ENCODE measurements at regions not wholly inside any gene's neighbourhood (a gene's known extent, or its start where the extent isn't known, plus 50 kb on each side); places are given as distances from the start of the nearest gene placed in this dataset.
"Not testable (repeated sequence)": the region's sequence is repeated elsewhere in the genome, so short reads cannot be mapped to it uniquely, and the experiment has no call there.

DNA sequence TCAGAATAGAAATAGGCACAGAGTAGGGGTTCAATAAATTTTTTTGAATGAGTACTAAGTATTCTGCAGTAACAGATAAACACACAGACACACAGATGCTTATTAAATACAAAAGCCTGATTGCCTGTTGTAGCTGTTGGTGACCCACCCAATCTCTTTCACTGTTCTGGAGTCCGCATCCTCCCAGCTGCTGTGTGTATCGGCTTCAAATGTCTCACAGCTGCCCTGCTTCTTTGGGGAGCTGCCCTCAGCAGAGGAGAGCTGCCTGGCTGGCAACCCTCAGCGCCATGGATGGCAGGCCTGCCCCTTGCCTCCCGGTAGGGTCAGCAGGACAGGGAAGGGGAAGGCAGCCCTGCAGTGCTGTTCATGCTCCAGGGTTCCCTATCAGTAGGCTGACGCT, 50.5 kb upstream of the PRNP start:
- no peak for DNase-seq

DNA sequence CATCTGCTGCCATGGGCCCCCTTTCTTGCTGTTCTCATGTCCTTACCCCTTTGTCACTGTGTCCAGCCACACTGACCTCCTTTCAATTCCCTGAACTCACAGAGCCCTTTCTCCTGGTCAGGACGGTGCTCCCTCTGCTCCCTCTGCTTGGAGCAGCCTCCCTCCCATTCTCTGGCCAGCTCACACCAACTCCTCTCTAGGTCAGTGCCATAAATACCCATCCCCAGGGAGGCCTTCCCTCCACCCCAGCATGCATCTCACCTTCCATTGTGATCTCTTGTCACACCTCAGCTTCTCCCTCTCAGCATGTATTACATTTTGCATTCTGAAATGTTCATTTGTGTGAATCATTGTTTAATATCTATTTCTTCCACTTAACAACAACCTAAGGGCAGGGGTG, 50.9 kb upstream of the PRNP start:
- DNase-seq = no peak

DNA sequence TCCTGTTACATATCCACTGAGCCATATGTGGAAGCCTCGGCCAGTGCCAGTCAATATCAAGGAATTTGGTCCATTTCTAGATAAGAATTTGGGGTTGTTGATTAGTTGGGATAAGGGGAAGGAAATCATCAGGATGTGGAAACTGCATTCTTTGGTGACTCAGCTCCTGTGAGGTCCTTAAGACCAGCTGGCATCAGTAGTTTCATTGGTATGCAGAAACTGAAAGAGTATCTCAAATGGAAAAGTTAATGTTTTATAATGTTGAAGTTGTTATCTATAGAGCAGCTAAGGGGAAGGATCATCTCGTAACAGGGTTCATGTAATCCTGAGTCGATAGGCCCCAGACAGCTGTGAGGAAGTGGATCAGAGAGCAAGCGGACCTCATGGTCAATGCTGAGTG, 52.5 kb upstream of the PRNP start:
- no peak for DNase-seq

DNA sequence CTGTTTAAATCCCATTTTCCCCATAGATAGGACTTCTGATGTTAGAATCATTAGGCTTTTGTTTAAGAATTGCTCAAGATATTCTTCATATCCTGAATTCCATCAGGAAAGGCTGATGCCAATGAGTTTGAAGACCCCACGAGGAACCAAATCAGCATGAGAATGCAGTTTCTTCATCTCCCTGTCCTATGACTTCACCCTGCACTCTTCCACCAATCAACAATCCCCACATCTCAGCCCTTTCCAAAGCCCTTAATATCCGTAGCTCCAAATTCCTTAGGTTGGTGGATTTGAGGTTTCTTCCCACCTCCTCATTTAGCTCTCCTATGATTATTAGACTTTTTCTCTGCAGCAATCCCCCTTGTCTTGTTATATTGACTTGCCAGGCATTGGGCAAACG, 52.9 kb upstream of the PRNP start:
- no peak for DNase-seq

DNA sequence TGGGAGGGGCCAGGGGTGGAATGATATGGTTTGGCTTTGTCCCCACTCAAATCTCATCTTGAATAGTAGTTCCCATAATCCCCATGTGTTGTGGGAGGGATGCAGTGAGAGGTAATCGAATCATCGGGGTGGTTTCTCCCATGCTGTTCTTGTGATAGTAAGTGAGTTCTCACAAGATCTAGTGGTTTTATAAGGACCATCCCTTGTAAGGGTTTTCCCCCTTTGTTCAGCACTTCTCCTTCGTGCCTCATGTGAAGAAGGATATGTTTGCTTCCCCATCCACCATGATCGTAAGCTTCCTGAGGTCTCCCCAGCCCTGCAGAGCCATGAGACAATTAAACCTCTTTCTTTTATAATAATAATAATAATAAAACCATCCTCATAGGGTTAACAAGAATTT, 53.4 kb upstream of the PRNP start:
- no peak for DNase-seq

DNA sequence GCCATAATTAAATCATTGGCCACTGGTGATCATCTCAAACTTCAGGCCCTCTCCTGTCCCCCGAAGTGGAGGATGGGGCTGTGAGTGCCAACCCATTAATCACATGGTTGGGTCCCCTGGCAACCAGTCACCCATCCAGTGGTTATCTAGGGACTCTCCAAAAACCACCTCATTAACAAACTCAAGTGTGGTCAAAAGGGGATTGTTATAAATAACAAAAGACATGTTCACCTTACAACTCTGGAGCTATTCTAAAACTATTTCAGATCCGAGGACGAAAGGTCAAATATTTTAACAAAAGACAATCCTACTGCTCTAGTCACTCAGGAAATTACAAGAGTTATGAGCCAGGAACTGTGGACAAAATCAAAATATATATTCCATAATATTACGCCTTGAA, 60.0 kb upstream of the PRNP start:
- no peak for DNase-seq

DNA sequence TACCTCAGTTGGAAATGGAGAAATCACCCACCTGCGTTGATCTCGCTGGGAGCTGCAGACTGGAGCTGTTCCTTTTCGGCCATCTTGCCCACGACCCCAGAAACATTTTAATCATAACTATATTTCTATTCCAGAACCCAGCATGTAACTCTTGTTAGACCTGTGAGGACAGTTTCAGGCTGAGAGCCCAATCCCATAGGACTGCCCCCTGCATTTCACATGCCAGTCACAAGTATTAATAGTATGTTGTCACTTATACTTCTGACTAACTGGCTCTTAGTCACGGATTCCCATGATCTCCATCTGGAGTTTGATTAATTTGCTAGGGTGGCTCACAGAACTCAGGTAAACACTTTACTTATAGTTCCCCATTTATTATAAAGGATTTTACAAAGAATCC, 60.6 kb upstream of the PRNP start:
- no peak for DNase-seq

DNA sequence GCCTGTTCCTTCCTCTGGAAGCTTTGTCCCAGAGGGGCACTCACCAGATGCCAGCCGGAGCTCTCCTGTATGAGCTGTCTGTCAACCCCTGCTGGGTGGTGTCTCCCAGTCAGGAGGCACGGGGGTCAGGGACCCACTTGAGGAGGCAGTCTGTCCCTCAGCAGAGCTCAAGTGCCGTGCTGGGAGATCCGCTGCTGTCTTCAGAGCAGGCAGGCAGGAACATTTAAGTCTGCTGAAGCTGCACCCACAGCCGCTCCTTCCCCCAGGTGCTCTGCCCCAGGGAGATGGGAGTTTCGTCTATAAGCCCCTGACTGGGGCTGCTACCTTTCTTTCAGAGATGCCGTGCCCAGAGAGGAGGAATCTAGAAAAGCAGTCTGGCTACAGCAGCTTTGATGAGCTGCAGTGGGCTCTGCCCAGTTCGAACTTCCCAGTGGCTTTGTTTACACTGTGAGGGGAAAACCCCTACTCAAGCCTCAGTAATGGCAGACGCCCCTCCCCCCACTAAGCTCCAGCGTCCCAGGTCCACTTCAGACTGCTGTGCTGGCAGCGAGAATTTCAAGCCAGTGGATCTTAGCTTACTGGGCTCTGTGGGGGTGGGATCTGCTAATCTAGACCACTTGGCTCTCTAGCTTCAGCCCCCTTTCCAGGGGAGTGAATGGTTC, 61.5 kb upstream of the PRNP start:
- DNase-seq = not testable (repeated sequence)

DNA sequence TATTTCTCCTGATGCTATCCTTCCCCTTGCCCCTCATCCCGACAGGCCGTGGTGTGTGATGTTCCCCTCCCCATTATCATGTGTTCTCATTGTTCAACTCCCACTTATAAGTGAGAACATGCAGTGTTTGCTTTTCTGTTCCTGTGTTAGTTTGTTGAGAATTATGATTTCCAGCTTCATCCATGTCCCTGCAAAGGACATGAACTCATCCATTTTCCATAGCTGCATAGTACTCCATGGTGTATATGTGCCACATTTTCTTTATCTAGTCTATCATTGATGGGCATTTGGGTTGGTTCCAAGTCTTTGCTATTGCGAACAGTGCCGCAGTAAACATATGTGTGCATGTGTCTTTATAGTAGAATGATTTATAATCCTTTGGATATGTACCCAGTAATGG, 67.1 kb upstream of the PRNP start:
- not testable (repeated sequence) for DNase-seq

DNA sequence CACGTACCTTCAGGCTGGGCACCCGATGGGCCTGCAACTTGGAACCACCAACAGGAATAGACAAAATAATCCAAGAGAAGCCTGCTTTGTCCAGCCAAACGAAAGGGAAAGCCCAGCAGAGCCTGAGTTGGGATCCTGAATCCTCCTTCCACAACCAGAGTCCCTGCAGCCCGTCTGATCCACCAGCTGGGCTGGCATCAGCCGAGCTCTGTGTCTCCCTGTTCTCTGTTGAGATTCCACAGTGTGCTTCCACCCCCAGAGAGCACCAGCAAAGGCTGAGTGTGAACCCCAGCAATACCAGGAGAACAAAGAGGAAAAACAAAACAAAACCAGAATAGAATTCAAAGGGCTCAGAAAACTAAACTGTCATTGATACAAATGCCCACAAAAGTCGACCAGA, 68.8 kb upstream of the PRNP start:
- DNase-seq = no peak

DNA sequence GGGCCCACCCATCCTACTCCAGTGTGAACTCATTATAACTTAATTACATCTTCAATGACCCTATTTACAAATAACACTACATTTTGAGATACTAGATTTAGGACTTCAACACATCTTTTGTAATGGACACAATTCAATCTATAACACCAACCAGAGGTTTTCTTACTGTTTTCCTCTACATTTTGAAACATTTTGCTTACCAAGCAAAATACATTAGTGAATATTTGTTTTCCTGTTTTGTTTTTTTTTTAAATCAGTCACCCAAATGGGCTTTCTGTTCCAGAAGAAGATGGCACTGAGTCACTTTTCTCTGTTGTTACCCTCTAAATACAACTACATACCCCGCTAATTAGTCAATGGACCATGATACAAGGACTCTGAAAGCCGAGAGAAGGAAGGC, 69.2 kb upstream of the PRNP start:
- no peak for DNase-seq

DNA sequence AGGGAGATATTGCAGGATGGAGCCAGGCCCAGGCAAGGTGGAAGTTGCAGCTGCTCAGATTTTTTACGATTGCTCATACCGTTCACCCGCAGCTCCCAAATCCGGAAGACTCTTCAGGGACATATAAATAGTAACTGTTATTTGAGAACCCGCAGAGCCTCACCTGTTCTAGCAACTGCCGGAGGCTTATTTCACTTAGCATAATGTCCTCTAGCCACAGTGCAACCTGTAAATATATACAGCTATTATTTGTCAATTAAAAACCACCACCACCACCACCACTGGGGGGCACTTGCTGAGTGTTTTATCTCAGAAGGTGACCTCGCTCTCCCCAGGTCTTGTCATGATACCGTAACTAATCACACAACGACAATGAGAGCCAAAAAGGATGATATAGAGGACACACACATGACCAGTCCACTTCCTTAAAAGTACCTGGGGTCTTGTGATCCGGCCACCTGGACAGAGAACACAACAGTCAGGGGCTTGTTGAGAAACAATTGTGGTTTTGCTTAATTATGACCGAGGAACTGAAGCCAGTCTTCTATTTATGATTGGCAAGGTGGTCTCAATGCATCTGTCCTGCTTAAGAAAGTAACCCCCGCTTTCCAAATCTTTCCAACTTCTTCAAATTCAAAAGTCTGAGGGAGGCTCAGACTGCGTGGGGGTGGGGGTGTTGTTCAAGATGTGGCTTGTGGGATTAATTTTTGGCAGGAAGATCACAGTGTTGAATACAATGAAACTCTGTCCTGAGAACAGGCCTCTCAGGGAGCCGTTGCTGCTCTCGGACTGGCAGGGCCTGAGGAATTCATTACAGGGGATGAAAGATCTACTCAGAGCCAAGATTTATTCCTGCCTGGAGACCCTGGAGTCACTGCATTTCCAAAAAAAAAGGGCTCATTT, 72.3 kb upstream of the PRNP start:
- DNase-seq = peak; percentile 87

DNA sequence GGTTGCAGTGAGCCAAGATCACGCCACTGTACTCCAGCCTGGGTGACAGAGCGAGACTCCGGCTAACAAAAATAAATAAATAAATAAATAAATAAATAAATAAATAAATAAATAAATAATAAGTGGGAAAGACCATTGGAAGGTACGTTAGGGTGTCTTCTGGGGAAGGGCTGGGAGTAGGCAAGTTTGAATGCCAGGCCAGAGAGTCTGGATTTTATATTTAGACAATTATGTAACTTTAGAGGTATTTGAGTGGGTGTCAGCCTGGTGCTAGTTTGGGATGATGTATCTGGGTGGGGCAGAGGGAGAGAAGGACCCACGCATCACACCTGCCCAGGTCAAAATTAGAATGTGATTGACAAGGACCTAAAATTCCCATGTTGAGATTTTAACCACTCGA, 73.1 kb upstream of the PRNP start:
- DNase-seq = no peak

DNA sequence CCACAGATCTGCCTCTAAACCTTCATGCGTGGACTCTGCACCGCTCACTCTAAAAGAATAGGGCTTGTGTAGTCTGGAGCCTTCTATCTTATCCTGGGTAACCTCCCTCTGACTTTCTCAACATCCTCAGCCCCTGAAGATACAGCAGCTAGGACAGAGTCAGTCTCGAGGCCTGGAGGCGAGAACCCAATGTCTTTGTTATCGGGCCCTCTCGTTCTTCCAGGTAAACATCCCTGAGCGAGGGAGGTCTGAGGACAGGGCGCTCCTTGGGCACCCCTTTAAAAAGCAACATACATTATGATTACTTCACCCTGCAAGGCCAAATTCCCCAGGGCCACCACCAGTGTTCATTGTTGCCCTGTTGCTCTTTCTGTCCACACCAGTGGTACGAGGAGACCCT, 75.4 kb upstream of the PRNP start:
- no peak for DNase-seq

DNA sequence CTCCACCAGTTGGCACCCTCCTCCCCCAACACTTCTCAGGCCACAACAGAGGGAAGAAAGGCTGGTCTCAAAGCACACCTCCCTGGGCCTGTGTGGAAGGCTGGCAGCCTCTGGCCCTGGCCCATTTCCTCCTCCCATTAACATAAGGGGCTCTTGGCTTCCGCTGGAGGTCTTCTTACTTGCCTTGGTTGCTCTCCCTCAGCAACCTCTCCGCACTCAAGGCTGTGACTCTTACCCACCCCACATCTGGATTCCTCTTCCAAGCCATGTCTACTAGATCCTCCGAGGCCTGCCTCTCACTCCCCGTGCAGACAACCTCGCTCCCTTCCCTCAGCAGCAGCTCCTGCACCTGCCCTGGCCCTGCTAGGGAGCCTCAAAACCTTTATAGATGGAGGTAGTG, 76.7 kb upstream of the PRNP start:
- DNase-seq = no peak

DNA sequence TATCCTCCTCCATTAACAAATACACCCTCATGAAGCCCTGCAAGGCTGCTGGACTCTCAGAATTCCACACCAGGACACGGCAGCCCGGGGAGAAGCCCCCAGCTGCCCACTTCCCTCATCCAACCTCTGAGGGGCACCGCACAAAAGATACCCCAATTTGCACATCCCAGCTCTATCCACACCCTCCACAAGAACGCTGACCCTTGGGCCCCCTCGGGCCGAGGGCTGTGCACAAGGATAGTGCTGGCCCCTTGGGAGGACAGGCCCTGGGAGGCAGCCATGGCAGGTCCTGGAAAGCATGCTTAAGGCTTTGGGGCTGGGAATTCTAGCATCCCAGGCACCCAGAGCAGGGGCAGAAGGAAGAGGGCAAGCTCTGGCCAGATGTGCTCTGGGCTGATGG, 77.4 kb upstream of the PRNP start:
- DNase-seq = no peak

DNA sequence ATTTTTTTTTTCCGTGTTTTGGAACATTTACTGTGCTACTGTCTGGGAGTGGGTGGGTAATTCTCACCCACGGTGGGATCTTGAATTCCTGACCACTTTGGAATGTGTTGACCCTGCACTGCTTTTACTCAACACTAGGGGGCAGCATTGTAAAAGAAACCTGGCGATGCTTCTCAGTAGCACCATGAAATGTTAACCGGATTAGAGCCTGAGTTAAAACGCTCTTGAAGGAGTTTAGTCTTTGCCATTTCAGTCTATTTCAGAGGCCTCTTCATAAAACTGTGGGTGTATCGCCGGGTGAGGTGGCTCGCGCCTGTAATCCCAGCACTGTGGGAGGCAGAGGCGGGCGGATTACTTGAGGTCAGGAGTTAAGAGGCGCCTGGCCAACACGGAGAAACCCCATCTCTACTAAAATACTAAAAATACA, 79.0 kb upstream of the PRNP start:
- DNase-seq = peak; percentile 78

DNA sequence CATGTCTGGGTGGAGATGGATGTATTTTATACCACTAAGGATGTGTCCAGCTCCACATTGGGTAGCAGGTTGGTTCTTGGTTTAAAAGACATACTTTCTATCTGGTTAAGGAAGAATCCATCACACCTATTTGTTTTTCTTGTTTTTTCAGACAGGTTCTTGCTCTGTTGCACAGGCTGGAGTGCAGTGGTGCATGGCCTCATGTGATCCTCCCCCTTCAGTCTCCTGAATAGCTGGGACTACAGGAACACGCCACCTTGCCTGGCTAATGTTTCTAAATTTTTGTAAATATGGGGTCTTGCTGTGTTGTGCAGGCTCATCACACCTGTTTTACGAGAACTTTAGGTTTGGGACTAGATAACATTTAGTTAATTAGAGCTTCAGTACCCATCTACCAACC, 80.2 kb upstream of the PRNP start:
- no peak for DNase-seq

DNA sequence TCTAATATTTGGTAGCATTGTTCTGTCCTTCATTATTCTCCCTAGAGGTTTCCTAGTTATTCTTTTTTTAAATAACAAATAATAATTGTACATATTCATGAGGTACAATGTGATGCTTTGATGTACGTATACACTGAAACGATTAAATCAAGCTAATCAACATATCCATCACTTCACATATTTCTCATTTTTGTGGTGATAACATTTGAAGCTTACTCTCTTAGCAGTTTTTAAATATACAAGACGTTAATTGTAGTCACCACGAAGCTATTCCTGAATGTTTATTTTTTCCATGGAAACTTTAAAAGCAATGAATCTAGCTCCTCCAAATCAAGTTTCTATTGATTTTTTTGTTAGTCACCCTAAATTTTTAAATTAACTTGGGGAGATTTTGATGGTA, 81.1 kb upstream of the PRNP start:
- no peak for DNase-seq

DNA sequence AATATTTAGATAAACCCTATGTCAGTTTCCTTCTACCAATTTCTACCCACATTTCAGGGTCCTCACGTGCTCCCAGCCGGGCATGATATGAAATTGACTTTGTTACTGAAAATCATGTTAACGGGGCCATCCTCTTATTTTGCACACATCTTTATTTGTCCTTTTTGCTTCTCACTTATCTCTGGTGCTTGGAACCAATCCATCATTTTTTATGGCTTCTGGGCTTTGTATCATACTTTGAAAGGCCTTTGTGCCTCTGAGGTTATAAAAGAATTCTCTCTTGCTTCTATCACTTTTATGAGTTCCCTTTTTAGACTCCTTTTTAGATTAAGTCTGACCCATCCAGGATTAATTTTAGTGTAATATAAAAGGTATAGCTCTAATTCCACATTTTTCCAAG, 81.7 kb upstream of the PRNP start:
- no peak for DNase-seq

DNA sequence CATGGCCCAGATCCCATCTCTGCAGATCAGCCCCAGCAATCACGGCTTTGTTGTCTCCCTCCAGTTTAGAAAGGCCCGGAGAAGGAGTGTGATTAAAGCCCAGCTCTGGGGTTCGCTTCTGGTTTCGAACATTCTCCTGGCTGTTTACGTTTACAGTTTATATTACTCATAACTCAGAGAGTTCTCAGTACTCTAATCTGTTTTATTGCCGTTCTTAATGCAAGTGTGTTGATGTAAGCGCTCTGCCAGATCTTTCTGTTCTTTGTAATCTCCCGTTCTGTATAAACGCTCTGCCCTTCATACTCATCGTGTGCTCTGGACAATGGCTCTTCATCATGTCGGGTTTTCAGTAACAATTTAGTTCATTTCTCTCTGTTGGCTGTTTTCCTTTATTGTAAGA, 82.5 kb upstream of the PRNP start:
- no peak for DNase-seq

DNA sequence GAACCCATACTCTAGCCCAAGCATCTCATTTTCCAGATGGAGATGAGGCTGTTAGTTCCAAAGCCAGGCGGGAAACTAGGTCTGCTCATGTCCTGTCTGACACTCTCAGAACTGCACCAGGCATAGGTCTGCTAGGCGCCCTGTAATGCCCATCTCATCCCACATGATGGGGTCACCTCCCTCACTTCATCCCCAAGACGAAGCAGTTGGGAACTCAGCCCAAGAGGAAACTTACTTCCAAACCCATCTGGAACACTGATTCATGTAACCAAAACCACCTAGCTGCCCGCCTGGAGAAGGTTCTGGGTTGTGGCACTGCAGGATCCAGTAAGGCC, 84.0 kb upstream of the PRNP start:
- DNase-seq = no peak

DNA sequence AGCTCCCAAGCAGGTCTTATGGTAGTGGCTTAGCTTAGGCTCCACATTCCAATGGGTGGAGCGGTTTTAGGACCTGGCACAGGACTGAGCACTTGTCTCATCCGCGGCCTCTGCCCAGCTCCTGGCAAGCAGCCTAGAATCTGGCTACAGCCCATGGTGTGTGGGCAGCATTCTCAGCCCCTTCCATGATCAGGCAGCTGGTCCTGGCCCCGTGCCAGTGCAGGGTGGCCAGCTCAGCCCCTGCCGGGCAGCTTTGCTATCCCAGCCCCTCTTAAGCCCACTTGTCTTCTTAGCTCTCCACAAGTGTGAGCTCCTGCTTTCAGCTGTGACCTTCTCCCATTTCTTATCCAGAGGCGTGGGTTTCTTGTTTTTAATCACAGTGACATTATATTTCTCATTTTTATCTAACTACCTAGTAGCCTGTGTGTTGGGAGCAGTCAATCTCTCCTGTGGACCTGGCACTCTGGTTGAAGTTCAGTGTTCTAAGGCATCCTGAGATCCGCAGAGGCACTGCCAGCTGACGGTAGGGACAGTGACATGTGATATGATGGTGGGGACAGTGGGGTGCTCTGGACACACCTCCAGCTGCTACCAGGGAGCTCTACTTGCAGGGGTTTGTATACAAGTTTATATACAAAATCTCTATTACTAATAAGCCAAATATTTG, 84.5 kb upstream of the PRNP start:
- no peak for DNase-seq

DNA sequence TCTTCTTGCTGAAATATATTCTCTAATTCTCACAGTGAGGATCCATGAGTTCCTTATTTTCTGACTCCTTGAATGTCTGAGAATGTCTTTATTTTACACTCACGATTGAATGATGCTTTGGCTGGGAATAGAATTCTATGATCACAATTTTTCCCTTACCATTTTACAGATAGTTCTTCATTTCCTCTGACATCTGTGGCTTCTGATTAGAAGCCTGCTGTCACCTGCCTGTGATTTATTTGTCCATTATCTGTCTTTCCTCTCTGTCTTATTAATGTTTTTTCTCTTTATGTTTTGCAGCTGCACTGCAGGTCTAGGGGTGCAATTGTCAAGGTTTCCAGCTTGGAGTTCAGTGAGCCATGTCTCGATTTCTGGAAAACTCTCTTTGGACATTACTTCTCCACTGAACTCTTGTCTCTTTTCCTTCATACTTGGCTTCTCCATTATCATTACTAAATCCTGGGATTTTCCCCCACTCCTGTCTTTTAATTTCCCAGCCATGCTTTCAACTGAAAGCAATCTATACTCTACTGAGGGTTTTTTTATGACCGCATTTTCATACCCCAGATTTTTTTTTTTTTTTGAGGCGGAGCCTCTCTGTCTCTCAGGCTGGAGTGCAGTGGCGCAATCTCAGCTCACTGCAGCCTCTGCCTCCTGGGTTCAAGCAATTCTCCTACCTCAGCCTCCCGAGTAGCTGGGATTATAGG, 85.8 kb upstream of the PRNP start:
- no peak for DNase-seq

Data from activated effector memory CD4-positive, alpha-beta T cell treated with anti-CD3 and anti-CD28 coated beads, Interleukin-2, amount 50 U/mL, for 16 hours (primary cell).